OCI-LY7 (cell line): ENCODE measurements at regions not wholly inside any gene's neighbourhood (a gene's known extent, or its start where the extent isn't known, plus 50 kb on each side); places are given as distances from the start of the nearest gene placed in this dataset.
A peak's percentile ranks its signal among the peaks of the same experiment; 100 is the strongest.

Source experiments
- BruUV-seq: library from RNA; stranded (reverse); fragments of 400-500 nt; replicated peaks from 2 replicates; lab custom pipeline; 2021; lab: Mats Ljungman, UMichigan
- CTCF ChIA-PET: fragments of 300-600 bp; sonication (Branson Sonifier 250); formaldehyde crosslinking; loops from one replicate; lab custom pipeline; 2022; ENCODE audit warnings: antibody characterized with exemption; ENCODE audit not compliant: unreplicated experiment; lab: Charles Lee
- POLR2A ChIA-PET: fragments of 300-600 bp; sonication (Branson Sonifier 250); formaldehyde crosslinking; loops from one replicate; lab custom pipeline; 2022; ENCODE audit warnings: antibody characterized with exemption; lab: Charles Lee
- DNase-seq: peaks from one replicate; pipeline ENCODE4 v3.0.0-alpha.2; 2015; ENCODE audit warnings: low spot score
- H2AFZ ChIP-seq: fragments of 200-600 bp; sonication (generic), shearing (Covaris generic); 2 replicates; pipeline ENCODE4 v1.6.1; 2014; ENCODE audit warnings: mild to moderate bottlenecking, antibody characterized with exemption, low read length, moderate library complexity
- H3K27ac ChIP-seq: fragments of 200-600 bp; sonication (generic); 2 replicates; pipeline ENCODE4 v1.5.1; 2014; ENCODE audit warnings: mixed run types, low read depth, mild to moderate bottlenecking, moderate library complexity, low read length, inconsistent platforms; ENCODE audit not compliant: poor library complexity, severe bottlenecking
- H3K36me3 ChIP-seq: fragments of 200-600 bp; sonication (generic); 2 replicates; pipeline ENCODE4 v1.6.1; 2014; ENCODE audit warnings: mild to moderate bottlenecking, antibody characterized with exemption, low read length, moderate library complexity, mixed read lengths; ENCODE audit not compliant: insufficient read depth
- H3K4me1 ChIP-seq: fragments of 200-600 bp; sonication (generic); 2 replicates; pipeline ENCODE4 v1.5.1; 2014; ENCODE audit warnings: mild to moderate bottlenecking, low read length; ENCODE audit not compliant: insufficient read depth, poor library complexity, severe bottlenecking
- H3K4me2 ChIP-seq: fragments of 200-600 bp; sonication (generic); 2 replicates; pipeline ENCODE4 v1.6.1; 2014; ENCODE audit warnings: mild to moderate bottlenecking, low read length
- H3K4me3 ChIP-seq: fragments of 200-600 bp; sonication (generic); 2 replicates; pipeline ENCODE4 v1.5.1; 2014; ENCODE audit warnings: mild to moderate bottlenecking, low read depth, low read length; ENCODE audit not compliant: poor library complexity, severe bottlenecking
- H3K79me2 ChIP-seq: fragments of 200-600 bp; sonication (generic); 2 replicates; pipeline ENCODE4 v1.6.1; 2016; ENCODE audit warnings: low read depth, mild to moderate bottlenecking, low read length, moderate library complexity, mixed read lengths; ENCODE audit not compliant: insufficient read depth
- H3K9me2 ChIP-seq: fragments of 200-600 bp; sonication (generic); 2 replicates; pipeline ENCODE4 v1.6.1; 2016; ENCODE audit warnings: mild to moderate bottlenecking, low read length, mixed read lengths; ENCODE audit not compliant: insufficient read depth
- H3K9me3 ChIP-seq: fragments of 200-600 bp; sonication (generic); 2 replicates; pipeline ENCODE4 v1.6.1; 2014; ENCODE audit warnings: mild to moderate bottlenecking, mixed run types, low read length, mixed read lengths
- H4K20me1 ChIP-seq: fragments of 200-600 bp; sonication (generic); 2 replicates; pipeline ENCODE4 v1.6.1; 2014; ENCODE audit warnings: mild to moderate bottlenecking, antibody characterized with exemption, low read length, moderate library complexity, mixed read lengths; ENCODE audit not compliant: insufficient read depth
- EZH2phosphoT487 ChIP-seq: fragments of 200-600 bp; sonication (generic); IDR thresholded peaks from 2 replicates; pipeline ENCODE4 v1.6.1; 2018; ENCODE audit warnings: low read depth, borderline replicate concordance, mild to moderate bottlenecking, mixed run types, antibody characterized with exemption, low read length, moderate library complexity, mixed read lengths
- intact Hi-C: fragments of 100-400 bp; cut with micrococcal nuclease; formaldehyde crosslinking; loops from one replicate; pipeline ENCODE4 v1.10.0; 2022; ENCODE audit not compliant: unreplicated experiment
- TF ChIP-seq, protein P1 (sequence below): fragments of 200-600 bp; sonication (generic); conservative IDR thresholded peaks from 2 replicates; pipeline ENCODE4 v1.5.1; 2014; ENCODE audit warnings: mild to moderate bottlenecking, antibody characterized with exemption, low read length, moderate library complexity, mixed read lengths

DNA sequence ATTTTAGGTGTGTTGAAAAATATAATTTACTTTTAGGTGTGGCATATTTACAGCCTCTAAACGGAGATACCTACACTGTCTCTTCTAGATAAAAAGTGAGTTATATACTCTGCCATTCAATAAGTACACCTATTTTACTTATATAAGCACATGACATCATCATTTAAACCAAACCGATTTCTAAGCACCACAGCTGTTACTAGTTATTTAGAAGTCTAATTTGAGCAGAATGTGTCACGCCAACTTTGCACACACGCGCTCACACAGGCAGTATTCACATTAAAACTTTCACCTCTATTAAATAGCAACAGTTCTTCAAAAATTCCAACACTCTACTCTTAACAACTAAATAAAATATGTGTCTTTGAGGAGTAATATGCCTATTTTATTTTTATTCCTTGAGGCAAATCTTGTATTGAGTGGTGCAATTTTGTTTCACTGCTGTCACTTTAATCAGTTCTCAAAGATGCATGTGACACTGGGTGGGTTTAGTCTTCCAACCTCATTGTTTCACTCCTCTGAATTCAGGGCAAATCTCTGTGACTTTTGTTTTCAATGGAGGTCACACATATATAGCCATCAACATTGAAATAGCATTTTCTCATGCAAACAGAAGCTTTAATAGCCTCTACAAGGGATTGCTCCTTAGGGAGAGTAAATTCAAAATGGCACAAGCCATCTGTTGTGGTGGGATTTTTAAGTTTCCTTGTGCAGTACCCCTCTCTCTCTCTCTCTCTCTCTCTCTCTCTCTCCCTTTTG lies 721.0 kb downstream of the PLCL1 start:
- no peaks in the 10 kb centered on the region for H3K36me3 ChIP-seq
- intact Hi-C loops: no loop called here
- H4K20me1 ChIP-seq: no peaks in the 10 kb centered on the region
- peak overlapping the region; percentile 1; the same call in 1 of the 2 replicates for H2AFZ ChIP-seq
- no peak overlapping the region for H3K4me3 ChIP-seq
- peaks cover 5% of the 10 kb centered on the region; the same call in 1 of the 2 replicates for H3K9me3 ChIP-seq
- H3K4me1 ChIP-seq: no peaks in the 10 kb centered on the region
- DNase-seq: no peak
- H3K79me2 ChIP-seq: no peaks in the 10 kb centered on the region
- H3K27ac ChIP-seq: no peak overlapping the region
- TF ChIP-seq EZH2phosphoT487: no peak
- TF ChIP-seq, protein P1, sequence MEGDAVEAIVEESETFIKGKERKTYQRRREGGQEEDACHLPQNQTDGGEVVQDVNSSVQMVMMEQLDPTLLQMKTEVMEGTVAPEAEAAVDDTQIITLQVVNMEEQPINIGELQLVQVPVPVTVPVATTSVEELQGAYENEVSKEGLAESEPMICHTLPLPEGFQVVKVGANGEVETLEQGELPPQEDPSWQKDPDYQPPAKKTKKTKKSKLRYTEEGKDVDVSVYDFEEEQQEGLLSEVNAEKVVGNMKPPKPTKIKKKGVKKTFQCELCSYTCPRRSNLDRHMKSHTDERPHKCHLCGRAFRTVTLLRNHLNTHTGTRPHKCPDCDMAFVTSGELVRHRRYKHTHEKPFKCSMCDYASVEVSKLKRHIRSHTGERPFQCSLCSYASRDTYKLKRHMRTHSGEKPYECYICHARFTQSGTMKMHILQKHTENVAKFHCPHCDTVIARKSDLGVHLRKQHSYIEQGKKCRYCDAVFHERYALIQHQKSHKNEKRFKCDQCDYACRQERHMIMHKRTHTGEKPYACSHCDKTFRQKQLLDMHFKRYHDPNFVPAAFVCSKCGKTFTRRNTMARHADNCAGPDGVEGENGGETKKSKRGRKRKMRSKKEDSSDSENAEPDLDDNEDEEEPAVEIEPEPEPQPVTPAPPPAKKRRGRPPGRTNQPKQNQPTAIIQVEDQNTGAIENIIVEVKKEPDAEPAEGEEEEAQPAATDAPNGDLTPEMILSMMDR: no peak
- ChIA-PET POLR2A (interaction anchor here (0.6 kb wide), 1 partner anchor 910 kb away, joined by 3 read pairs; no protein-coding TSS in a partner anchor), CTCF (no interaction called here)
- no TSS peak for BruUV-seq
- H3K9me2 ChIP-seq: no peaks in the 10 kb centered on the region
- H3K4me2 ChIP-seq: no peak overlapping the region

GRCh38 chr2:198523710-198524109 lies 719.3 kb downstream of the PLCL1 start:
- H4K20me1 ChIP-seq: no peaks in the 10 kb centered on the region
- DNase-seq: no peak
- intact Hi-C loops: no loop called here
- peaks cover 16% of the 10 kb centered on the region for H3K4me1 ChIP-seq
- POLR2A ChIA-PET: interaction anchor here (0.9 to 1.3 kb wide), 4 partner anchors 13 to 1572 kb away, joined by 3 to 4 read pairs (median 4); no protein-coding TSS in a partner anchor
- peak overlapping the region; percentile 32; the same call in 1 of the 2 replicates for H2AFZ ChIP-seq
- no peak overlapping the region for H3K27ac ChIP-seq
- no TSS peak for BruUV-seq
- no peaks in the 10 kb centered on the region for H3K36me3 ChIP-seq
- no peaks in the 10 kb centered on the region for H3K79me2 ChIP-seq
- TF ChIP-seq, protein P1: no peak
- no peak overlapping the region for H3K4me3 ChIP-seq
- H3K9me2 ChIP-seq: no peaks in the 10 kb centered on the region
- CTCF ChIA-PET: no interaction called here
- H3K9me3 ChIP-seq: peaks cover 5% of the 10 kb centered on the region; the same call in 1 of the 2 replicates
- H3K4me2 ChIP-seq: no peak overlapping the region

- no peaks in the 10 kb centered on the region for H3K79me2 ChIP-seq
- peak overlapping the region; percentile 57 for H3K4me2 ChIP-seq
- no peaks in the 10 kb centered on the region for H4K20me1 ChIP-seq
- no peak for TF ChIP-seq EZH2phosphoT487
- TF ChIP-seq, protein P1: no peak
- peak overlapping the region; percentile 39 for H3K4me3 ChIP-seq
- H3K27ac ChIP-seq: peak overlapping the region; percentile 41
- H3K9me2 ChIP-seq: no peaks in the 10 kb centered on the region
- intact Hi-C loops: no loop called here
- H3K9me3 ChIP-seq: no peaks in the 10 kb centered on the region
- ChIA-PET POLR2A (interaction anchor here (0.7 kb wide), 1 partner anchor 131 kb away, joined by 3 read pairs; no protein-coding TSS in a partner anchor), CTCF (no interaction called here)
- BruUV-seq: no TSS peak
- H2AFZ ChIP-seq: peak overlapping the region; percentile 25; the same call in 1 of the 2 replicates
- no peaks in the 10 kb centered on the region for H3K36me3 ChIP-seq
- H3K4me1 ChIP-seq: peaks cover 31% of the 10 kb centered on the region
- DNase-seq: peak; percentile 77
These were observed 714.5 kb downstream of the PLCL1 start for GRCh38 chr2:198518935-198519334.
